ENCODE measurements at regions not wholly inside any gene's neighbourhood (a gene's known extent, or its start where the extent isn't known, plus 50 kb on each side); places are given as distances from the start of the nearest gene placed in this dataset.

GRCh38 chr2:194556629-194557028 is 1100.4 kb upstream of the SLC39A10 start:
- Mint-ChIP-seq H3K4me1 (ENCODE audit: unreplicated experiment) (no peaks in the 10 kb centered on the region), H3K27ac (ENCODE audit: unreplicated experiment) (no peak overlapping the region), H3K9me3 (ENCODE audit: unreplicated experiment) (no peaks in the 10 kb centered on the region), H3K36me3 (ENCODE audit: unreplicated experiment) (no peaks in the 10 kb centered on the region), H3K27me3 (ENCODE audit: unreplicated experiment) (no peaks in the 10 kb centered on the region), H3K4me3 (ENCODE audit: unreplicated experiment) (no peak overlapping the region)
- TF ChIP-seq CTCF (IDR thresholded peaks at IDR 0.05), result no peak
- no peak for DNase-seq (ENCODE audit: extremely low spot score, unreplicated experiment)

- H3K27me3 Mint-ChIP-seq (ENCODE audit: unreplicated experiment), result no peaks in the 10 kb centered on the region
- H3K4me3 Mint-ChIP-seq (ENCODE audit: unreplicated experiment), result no peak overlapping the region
- no peaks in the 10 kb centered on the region for H3K36me3 Mint-ChIP-seq (ENCODE audit: unreplicated experiment)
- no peaks in the 10 kb centered on the region for H3K4me1 Mint-ChIP-seq (ENCODE audit: unreplicated experiment)
- no peak for DNase-seq (ENCODE audit: extremely low spot score, unreplicated experiment)
- no peaks in the 10 kb centered on the region for H3K9me3 Mint-ChIP-seq (ENCODE audit: unreplicated experiment)
- TF ChIP-seq CTCF (IDR thresholded peaks at IDR 0.05), result no peak
- H3K27ac Mint-ChIP-seq (ENCODE audit: unreplicated experiment), result no peak overlapping the region
Observed at GRCh38 chr2:194553980-194554379, 1103.0 kb upstream of the SLC39A10 start.

GRCh38 chr2:194550702-194551101 is 1106.3 kb upstream of the SLC39A10 start:
- Mint-ChIP-seq H3K9me3 (ENCODE audit: unreplicated experiment) (no peaks in the 10 kb centered on the region), H3K4me1 (ENCODE audit: unreplicated experiment) (no peaks in the 10 kb centered on the region), H3K4me3 (ENCODE audit: unreplicated experiment) (no peak overlapping the region), H3K27ac (ENCODE audit: unreplicated experiment) (no peak overlapping the region), H3K27me3 (ENCODE audit: unreplicated experiment) (no peaks in the 10 kb centered on the region), H3K36me3 (ENCODE audit: unreplicated experiment) (no peaks in the 10 kb centered on the region)
- DNase-seq (ENCODE audit: extremely low spot score, unreplicated experiment), result no peak
- no peak for TF ChIP-seq CTCF (IDR thresholded peaks at IDR 0.05)

- Mint-ChIP-seq H3K36me3 (ENCODE audit: unreplicated experiment) (no peaks in the 10 kb centered on the region), H3K9me3 (ENCODE audit: unreplicated experiment) (no peaks in the 10 kb centered on the region), H3K4me1 (ENCODE audit: unreplicated experiment) (no peaks in the 10 kb centered on the region), H3K27me3 (ENCODE audit: unreplicated experiment) (no peaks in the 10 kb centered on the region), H3K4me3 (ENCODE audit: unreplicated experiment) (no peak overlapping the region), H3K27ac (ENCODE audit: unreplicated experiment) (no peak overlapping the region)
- no peak for DNase-seq (ENCODE audit: extremely low spot score, unreplicated experiment)
- TF ChIP-seq CTCF (IDR thresholded peaks at IDR 0.05), result no peak
Observed at GRCh38 chr2:194549387-194549786, 1107.6 kb upstream of the SLC39A10 start.

- H3K9me3 Mint-ChIP-seq (ENCODE audit: unreplicated experiment), result peaks cover 11% of the 10 kb centered on the region
- H3K4me3 Mint-ChIP-seq (ENCODE audit: unreplicated experiment), result no peak overlapping the region
- no peak for DNase-seq (ENCODE audit: extremely low spot score, unreplicated experiment)
- no peaks in the 10 kb centered on the region for H3K27me3 Mint-ChIP-seq (ENCODE audit: unreplicated experiment)
- no peaks in the 10 kb centered on the region for H3K36me3 Mint-ChIP-seq (ENCODE audit: unreplicated experiment)
- H3K27ac Mint-ChIP-seq (ENCODE audit: unreplicated experiment), result no peak overlapping the region
- H3K4me1 Mint-ChIP-seq (ENCODE audit: unreplicated experiment), result no peaks in the 10 kb centered on the region
- TF ChIP-seq CTCF (IDR thresholded peaks at IDR 0.05), result peak; percentile 30
Observed at GRCh38 chr2:194545978-194546377, 1111.0 kb upstream of the SLC39A10 start.

Data from osteocyte (in vitro differentiated cells).